ENCODE measurements at regions not wholly inside any gene's neighbourhood (a gene's known extent, or its start where the extent isn't known, plus 50 kb on each side); places are given as distances from the start of the nearest gene placed in this dataset.

GRCh38 chr1:240663169-240663879 is 51.4 kb upstream of the GREM2 start:
- Mint-ChIP-seq H3K4me3 (no peak overlapping the region), H3K27me3 (ENCODE audit: low read depth) (no peaks in the 10 kb centered on the region), H3K4me1 (ENCODE audit: low read depth) (peaks cover 13% of the 10 kb centered on the region), H3K27ac (no peak overlapping the region), H3K36me3 (ENCODE audit: low read depth) (no peaks in the 10 kb centered on the region), H3K9me3 (peaks cover 2% of the 10 kb centered on the region)
- intact Hi-C loops (cut with micrococcal nuclease), result no loop called here
- no peak for DNase-seq
- CTCF ChIA-PET, result interaction anchor here (0.5 kb wide), 1 partner anchor 477 kb away, joined by 3 read pairs; no protein-coding TSS in a partner anchor
